CD4-positive, alpha-beta T cell treated with Interleukin-2 at 100 ng/mL for 4 hours (primary cell): ENCODE measurements at regions not wholly inside any gene's neighbourhood (a gene's known extent, or its start where the extent isn't known, plus 50 kb on each side); places are given as distances from the start of the nearest gene placed in this dataset.
"Not testable (repeated sequence)": the region's sequence is repeated elsewhere in the genome, so short reads cannot be mapped to it uniquely, and the experiment has no call there.

Source experiments
- DNase-seq: peaks from one replicate; pipeline ENCODE4 v3.0.0-alpha.2; 2020; ENCODE audit warnings: low spot score

DNA sequence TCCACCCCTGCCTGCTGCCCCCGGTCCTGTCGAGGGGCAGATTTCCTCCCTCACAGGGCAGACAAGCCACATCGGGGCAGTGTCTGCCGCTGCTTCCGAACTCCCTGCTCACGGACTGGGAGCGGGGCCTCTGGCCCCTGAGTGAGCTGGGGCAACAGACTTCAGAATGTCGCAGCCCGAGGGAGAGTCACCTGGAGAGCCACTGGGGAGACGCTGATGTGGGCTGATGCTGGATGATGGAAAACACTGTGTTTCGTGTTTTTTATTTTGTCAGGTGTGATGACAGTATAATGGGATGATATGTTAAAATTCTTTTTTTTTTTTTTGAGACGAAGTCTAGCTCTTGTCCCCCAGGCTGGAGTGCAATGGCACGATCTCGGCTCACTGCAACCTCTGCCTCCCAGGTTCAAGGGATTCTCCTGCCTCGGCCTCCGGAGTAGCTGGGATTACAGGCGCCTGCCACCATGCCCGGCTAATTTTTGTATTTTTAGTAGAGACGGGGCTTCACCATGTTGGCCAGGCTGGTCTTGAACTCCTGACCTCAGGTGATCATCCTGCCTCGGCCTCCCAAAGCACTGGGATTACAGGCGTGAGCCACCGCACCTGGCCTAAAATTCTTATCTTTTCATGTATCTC is 52.1 kb upstream of the SEPTIN5 start:
- DNase-seq, result not testable (repeated sequence)

DNA sequence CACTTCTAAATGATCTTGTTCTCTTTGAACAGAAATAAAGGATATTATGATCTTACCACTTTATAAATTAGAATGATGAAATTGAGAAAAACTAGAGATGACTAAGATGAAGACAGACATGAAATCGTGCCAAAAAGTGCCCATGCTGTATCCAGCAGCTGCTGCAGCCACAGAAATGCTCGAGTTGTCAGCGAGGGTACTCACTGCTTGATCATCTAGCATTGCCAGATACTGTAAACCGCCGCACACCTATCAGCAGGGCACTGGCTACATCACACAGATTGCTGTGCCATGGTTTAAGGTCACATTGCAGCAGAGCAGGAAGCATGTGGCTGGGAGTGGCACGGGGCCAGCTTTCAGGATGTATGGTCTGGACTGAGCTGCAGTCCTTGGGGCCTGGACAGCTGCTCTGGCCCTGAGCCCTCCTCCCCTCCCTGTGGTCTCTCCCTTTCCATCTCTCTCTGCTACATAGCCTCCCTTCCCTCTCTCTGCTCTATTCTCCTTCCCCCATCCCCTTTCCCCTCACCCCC is 51.0 kb upstream of the SEPTIN5 start:
- no peak for DNase-seq

- DNase-seq, result no peak
Observed at GRCh38 chr22:19663821-19664355, 50.4 kb upstream of the SEPTIN5 start.

DNA sequence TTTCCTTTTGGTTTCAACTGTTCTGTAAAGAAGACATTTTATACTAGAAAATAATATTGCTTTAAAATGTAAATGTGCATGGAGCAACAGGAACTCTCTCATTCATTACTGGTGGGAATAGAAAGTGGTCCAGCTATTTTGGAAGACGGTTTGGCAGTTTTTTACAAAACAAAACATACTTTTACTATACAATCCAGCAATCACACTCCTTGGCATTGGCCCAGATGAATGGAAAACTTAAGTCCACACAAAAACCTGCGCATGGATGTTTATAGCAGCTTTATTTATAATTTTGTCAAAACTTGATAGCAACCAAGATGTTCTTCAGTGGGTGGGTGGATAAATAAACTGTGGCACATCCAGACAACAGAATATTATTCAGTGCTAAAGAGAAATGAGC is 49.9 kb upstream of the SEPTIN5 start:
- DNase-seq, result no peak
